DND-41 (cell line): ENCODE measurements at regions not wholly inside any gene's neighbourhood (a gene's known extent, or its start where the extent isn't known, plus 50 kb on each side); places are given as distances from the start of the nearest gene placed in this dataset.

Experiments
- ATAC-seq: fragments of 200-7000 bp; cut with Tn5 transposase; 3 replicates; pipeline ENCODE4 v1.9.1; 2021; ENCODE audit warnings: low read depth; ENCODE audit not compliant: insufficient read depth
- DNase-seq: peaks from one replicate; pipeline ENCODE4 v3.0.0-alpha.2; 2020
- H2AFZ ChIP-seq: 2 replicates; pipeline ENCODE4 v1.6.0; 2012; ENCODE audit warnings: low read depth, low read length
- H3K27ac ChIP-seq: 2 replicates; pipeline ENCODE4 v1.5.1; 2012; ENCODE audit warnings: low read length, inconsistent platforms
- H3K27me3 ChIP-seq: fragments of 200-600 bp; sonication (generic); 2 replicates; pipeline ENCODE4 v1.6.0; 2012; ENCODE audit warnings: low read length, mild to moderate bottlenecking, inconsistent platforms; ENCODE audit not compliant: insufficient read depth, poor library complexity
- H3K36me3 ChIP-seq: 2 replicates; pipeline ENCODE4 v1.5.1; 2012; ENCODE audit warnings: low read length, inconsistent platforms; ENCODE audit not compliant: insufficient read depth
- H3K4me1 ChIP-seq: 2 replicates; pipeline ENCODE4 v1.5.1; 2012; ENCODE audit warnings: mild to moderate bottlenecking, low read length; ENCODE audit not compliant: insufficient read depth
- H3K4me2 ChIP-seq: 2 replicates; pipeline ENCODE4 v1.6.0; 2012; ENCODE audit warnings: mild to moderate bottlenecking, moderate library complexity, low read length, inconsistent platforms; ENCODE audit not compliant: insufficient read depth
- H3K4me3 ChIP-seq, 2 experiments: fragments of 200-600 bp in 1 of 2; shearing (Covaris generic) in 1 of 2; 2 replicates each; pipeline ENCODE4 v1.5.1; 2012 to 2016; ENCODE audit warnings: inconsistent platforms in 2 of 2, low read length in 2 of 2, mild to moderate bottlenecking in 2 of 2, low read depth in 1 of 2, moderate library complexity in 1 of 2
- H3K79me2 ChIP-seq: 2 replicates; pipeline ENCODE4 v1.6.0; 2012; ENCODE audit warnings: low read length, inconsistent platforms; ENCODE audit not compliant: insufficient read depth
- H3K9ac ChIP-seq: 2 replicates; pipeline ENCODE4 v1.6.0; 2012; ENCODE audit warnings: low read depth, mild to moderate bottlenecking, inconsistent platforms, low read length, moderate library complexity
- H3K9me3 ChIP-seq: 2 replicates; pipeline ENCODE4 v1.5.1; 2012; ENCODE audit warnings: low read length, moderate library complexity, mild to moderate bottlenecking, inconsistent platforms; ENCODE audit not compliant: insufficient read depth, severe bottlenecking
- H4K20me1 ChIP-seq: 2 replicates; pipeline ENCODE4 v1.6.0; 2012; ENCODE audit warnings: low read length; ENCODE audit not compliant: insufficient read depth
- CTCF ChIP-seq: IDR thresholded peaks from 2 replicates; pipeline ENCODE4 v1.5.1; 2012; ENCODE audit warnings: borderline replicate concordance, low read length, moderate library complexity, mild to moderate bottlenecking; ENCODE audit not compliant: poor library complexity, severe bottlenecking; ENCODE audit errors: extremely low read depth
- EZH2 ChIP-seq: IDR thresholded peaks from 3 replicates; pipeline ENCODE4 v1.6.1; 2012; ENCODE audit warnings: borderline replicate concordance, low read depth, mild to moderate bottlenecking, moderate library complexity, low read length, inconsistent platforms; ENCODE audit not compliant: severe bottlenecking

GRCh38 chr20:5369629-5370028, 52.9 kb upstream of the PROKR2 start:
- Histone ChIP-seq H2AFZ (no peak overlapping the region), H3K27ac (no peak overlapping the region), H3K9me3 (no peaks in the 10 kb centered on the region), H3K4me2 (no peak overlapping the region), H4K20me1 (no peaks in the 10 kb centered on the region), H3K4me1 (no peaks in the 10 kb centered on the region), H3K9ac (no peak overlapping the region), H3K4me3 (no peak overlapping the region), H3K27me3 (peaks cover 12% of the 10 kb centered on the region), H3K36me3 (no peaks in the 10 kb centered on the region), H3K79me2 (no peaks in the 10 kb centered on the region)
- DNase-seq (no peak), ATAC-seq (no peak)
- TF ChIP-seq EZH2 (no peak), CTCF (no peak)
